PFSK-1 (cell line): ENCODE measurements at regions not wholly inside any gene's neighbourhood (a gene's known extent, or its start where the extent isn't known, plus 50 kb on each side); places are given as distances from the start of the nearest gene placed in this dataset.

Experiments used
- POLR2AphosphoS5 ChIP-seq: IDR thresholded peaks from 2 replicates; pipeline ENCODE4 v1.6.1; 2012; ENCODE audit warnings: low read depth, mild to moderate bottlenecking, control low read depth, low read length, moderate library complexity
- SIN3A ChIP-seq: IDR thresholded peaks from 2 replicates; pipeline ENCODE4 v1.6.1; 2012; ENCODE audit warnings: mild to moderate bottlenecking, low read length, moderate library complexity, borderline replicate concordance; ENCODE audit not compliant: insufficient read depth

- TF ChIP-seq POLR2AphosphoS5 (no peak), SIN3A (no peak)
Observed at GRCh38 chr13:50107205-50107604, 92.0 kb downstream of the KCNRG start.
